ENCODE measurements at regions not wholly inside any gene's neighbourhood (a gene's known extent, or its start where the extent isn't known, plus 50 kb on each side); places are given as distances from the start of the nearest gene placed in this dataset.

DNA sequence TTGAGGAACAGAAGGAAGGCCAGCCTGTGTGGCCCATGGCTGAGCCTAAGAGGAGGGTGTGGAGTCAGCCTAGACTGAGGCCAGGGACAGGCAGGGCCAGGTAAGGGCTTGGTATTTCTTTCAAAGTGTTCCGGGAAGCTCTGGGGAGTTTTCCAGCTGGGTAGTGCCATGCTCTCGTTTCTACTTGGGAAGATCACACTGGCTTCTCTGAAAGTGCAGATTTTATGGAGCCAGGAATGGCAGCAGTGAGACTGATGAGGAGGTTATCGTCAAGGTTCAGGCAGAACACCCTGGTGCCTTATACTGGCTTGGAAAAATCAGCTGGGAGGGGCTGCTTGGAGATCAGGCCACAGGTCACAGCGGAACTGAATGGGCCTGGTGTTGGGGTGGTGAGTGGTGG is 245.1 kb downstream of the SOX11 start:
- H3K27ac ChIP-seq (ENCODE audit: insufficient read length, low read depth, low read length): no peak overlapping the region
- H4K20me1 ChIP-seq (ENCODE audit: control insufficient read depth, insufficient read depth, insufficient read length): no peaks in the 10 kb centered on the region
- no peak overlapping the region for H2BK120ac ChIP-seq (ENCODE audit: low read depth, low read length, poor library complexity, severe bottlenecking)
- H3K4ac ChIP-seq (ENCODE audit: low read depth, low read length): no peak overlapping the region
- no peak overlapping the region for H4K8ac ChIP-seq (replicated peaks; ENCODE audit: insufficient read length, low read depth, low read length)
- 0 out of 2 replicates have a peak, but pooled peaks cover 2% of the 10 kb centered on the region for H3K4me1 ChIP-seq (ENCODE audit: insufficient read depth, low read length)
- no peak overlapping the region for H3T11ph ChIP-seq (ENCODE audit: low read length)
- H3K23ac ChIP-seq (ENCODE audit: insufficient read length, low read depth, low read length): no peak overlapping the region
- no peaks in the 10 kb centered on the region for H3K27me3 ChIP-seq (ENCODE audit: insufficient read depth, low read length)
- no peak overlapping the region for H3K4me3 Mint-ChIP-seq
- H3K9ac ChIP-seq (ENCODE audit: extremely low read depth, insufficient read length, low read length): no peak overlapping the region
- H3K4me2 ChIP-seq (ENCODE audit: insufficient read depth, insufficient read length, low read length): no peak overlapping the region
- no peak overlapping the region for H2AK5ac ChIP-seq (ENCODE audit: insufficient read length, low read length)
- no peak overlapping the region for H2BK5ac ChIP-seq (ENCODE audit: insufficient read length, low read length)
- no peak overlapping the region for H2BK12ac ChIP-seq (ENCODE audit: insufficient read length, low read depth, low read length)
- no peaks in the 10 kb centered on the region for H3K9me3 ChIP-seq (ENCODE audit: control insufficient read depth, low read depth, low read length)
- H2BK20ac ChIP-seq (ENCODE audit: low read depth, low read length, poor library complexity, severe bottlenecking): no peak overlapping the region
- H3K4me1 Mint-ChIP-seq: peaks cover 14 to 16% of the 10 kb centered on the region in 2 experiments
- H3K27me3 Mint-ChIP-seq (ENCODE audit: low read depth): no peaks in the 10 kb centered on the region; the same call in 1 of the 2 replicates
- no peaks in the 10 kb centered on the region; a peak in 1 of 5 replicates for H3K9me3 Mint-ChIP-seq
- H2BK15ac ChIP-seq (ENCODE audit: low read depth, low read length): no peak overlapping the region
- no peak overlapping the region for H4K5ac ChIP-seq (ENCODE audit: insufficient read length, low read depth, low read length)
- no peak overlapping the region for H3K56ac ChIP-seq (ENCODE audit: insufficient read length, low read depth, low read length)
- no peaks in the 10 kb centered on the region for H3K79me1 ChIP-seq (ENCODE audit: insufficient read depth, low read depth, low read length, poor library complexity, severe bottlenecking)
- H3K23me2 ChIP-seq (ENCODE audit: insufficient read length, low read depth, low read length, poor library complexity, severe bottlenecking): no peaks in the 10 kb centered on the region
- no peak overlapping the region for H4K91ac ChIP-seq (ENCODE audit: insufficient read length, low read depth, low read length)
- no peaks in the 10 kb centered on the region; a peak in 1 of 7 replicates for H3K36me3 Mint-ChIP-seq (ENCODE audit: insufficient read depth in 1 of 3, low read depth in 3 of 3)
- no peak for DNase-seq
- no peak overlapping the region for H3K18ac ChIP-seq (ENCODE audit: insufficient read length, low read depth, low read length)
- H2AFZ ChIP-seq (ENCODE audit: low read length): no peak overlapping the region
- H3K27ac Mint-ChIP-seq: no peak overlapping the region
- no peaks in the 10 kb centered on the region for H3K79me2 ChIP-seq (ENCODE audit: insufficient read depth, low read length)
- TF ChIP-seq, protein P1, sequence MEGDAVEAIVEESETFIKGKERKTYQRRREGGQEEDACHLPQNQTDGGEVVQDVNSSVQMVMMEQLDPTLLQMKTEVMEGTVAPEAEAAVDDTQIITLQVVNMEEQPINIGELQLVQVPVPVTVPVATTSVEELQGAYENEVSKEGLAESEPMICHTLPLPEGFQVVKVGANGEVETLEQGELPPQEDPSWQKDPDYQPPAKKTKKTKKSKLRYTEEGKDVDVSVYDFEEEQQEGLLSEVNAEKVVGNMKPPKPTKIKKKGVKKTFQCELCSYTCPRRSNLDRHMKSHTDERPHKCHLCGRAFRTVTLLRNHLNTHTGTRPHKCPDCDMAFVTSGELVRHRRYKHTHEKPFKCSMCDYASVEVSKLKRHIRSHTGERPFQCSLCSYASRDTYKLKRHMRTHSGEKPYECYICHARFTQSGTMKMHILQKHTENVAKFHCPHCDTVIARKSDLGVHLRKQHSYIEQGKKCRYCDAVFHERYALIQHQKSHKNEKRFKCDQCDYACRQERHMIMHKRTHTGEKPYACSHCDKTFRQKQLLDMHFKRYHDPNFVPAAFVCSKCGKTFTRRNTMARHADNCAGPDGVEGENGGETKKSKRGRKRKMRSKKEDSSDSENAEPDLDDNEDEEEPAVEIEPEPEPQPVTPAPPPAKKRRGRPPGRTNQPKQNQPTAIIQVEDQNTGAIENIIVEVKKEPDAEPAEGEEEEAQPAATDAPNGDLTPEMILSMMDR (conservative IDR thresholded peaks at IDR 0.05): no peak
- H3K14ac ChIP-seq (ENCODE audit: insufficient read depth, low read length): 0 out of 2 replicates have a peak overlapping the region, but pooled peaks have one; percentile 11
- WGBS (ENCODE audit: extremely low coverage, insufficient read length, low lambda C conversion rate): no CpG with 5 or more reads among the region's 4 CpGs

Data from H9 (cell line).